ENCODE measurements at regions not wholly inside any gene's neighbourhood (a gene's known extent, or its start where the extent isn't known, plus 50 kb on each side); places are given as distances from the start of the nearest gene placed in this dataset.
A peak's percentile ranks its signal among the peaks of the same experiment; 100 is the strongest.
"Not testable (repeated sequence)": the region's sequence is repeated elsewhere in the genome, so short reads cannot be mapped to it uniquely, and the experiment has no call there.

GRCh38 chr14:105912641-105913180, 386.3 kb downstream of the TMEM121 start:
- TF ChIP-seq CTCF (IDR thresholded peaks at IDR 0.05), result no peak
- no peak overlapping the region for H3K4me3 Mint-ChIP-seq (ENCODE audit: unreplicated experiment)
- H3K27ac Mint-ChIP-seq (ENCODE audit: unreplicated experiment), result no peak overlapping the region
- peak; percentile 59 for DNase-seq (ENCODE audit: low spot score)
- H3K4me1 Mint-ChIP-seq (ENCODE audit: low read depth), result no peaks in the 10 kb centered on the region
- no peaks in the 10 kb centered on the region for H3K27me3 Mint-ChIP-seq (ENCODE audit: low read depth)
- H3K36me3 Mint-ChIP-seq (ENCODE audit: low read depth), result no peaks in the 10 kb centered on the region
- peaks cover 35% of the 10 kb centered on the region for H3K9me3 Mint-ChIP-seq (ENCODE audit: low read depth)

GRCh38 chr14:105913221-105913620, 386.8 kb downstream of the TMEM121 start:
- Mint-ChIP-seq H3K27me3 (ENCODE audit: low read depth) (no peaks in the 10 kb centered on the region), H3K36me3 (ENCODE audit: low read depth) (no peaks in the 10 kb centered on the region), H3K4me1 (ENCODE audit: low read depth) (no peaks in the 10 kb centered on the region), H3K27ac (ENCODE audit: unreplicated experiment) (no peak overlapping the region), H3K9me3 (ENCODE audit: low read depth) (peaks cover 35% of the 10 kb centered on the region), H3K4me3 (ENCODE audit: unreplicated experiment) (no peak overlapping the region)
- peak; percentile 72 for DNase-seq (ENCODE audit: low spot score)
- no peak for TF ChIP-seq CTCF (IDR thresholded peaks at IDR 0.05)

- DNase-seq (ENCODE audit: low spot score), result peak; percentile 64
- no peak for TF ChIP-seq CTCF (IDR thresholded peaks at IDR 0.05)
- peaks cover 35% of the 10 kb centered on the region for H3K9me3 Mint-ChIP-seq (ENCODE audit: low read depth)
- no peak overlapping the region for H3K27ac Mint-ChIP-seq (ENCODE audit: unreplicated experiment)
- H3K36me3 Mint-ChIP-seq (ENCODE audit: low read depth), result no peaks in the 10 kb centered on the region
- H3K4me1 Mint-ChIP-seq (ENCODE audit: low read depth), result no peaks in the 10 kb centered on the region
- no peak overlapping the region for H3K4me3 Mint-ChIP-seq (ENCODE audit: unreplicated experiment)
- no peaks in the 10 kb centered on the region for H3K27me3 Mint-ChIP-seq (ENCODE audit: low read depth)
Measured at GRCh38 chr14:105913861-105914260, 387.5 kb downstream of the TMEM121 start.

GRCh38 chr14:105914281-105914680, 387.9 kb downstream of the TMEM121 start:
- H3K27ac Mint-ChIP-seq (ENCODE audit: unreplicated experiment); H3K27me3 Mint-ChIP-seq (ENCODE audit: low read depth); H3K4me3 Mint-ChIP-seq (ENCODE audit: unreplicated experiment); H3K36me3 Mint-ChIP-seq (ENCODE audit: low read depth); H3K4me1 Mint-ChIP-seq (ENCODE audit: low read depth): not testable (repeated sequence)
- peak; percentile 48 for DNase-seq (ENCODE audit: low spot score)
- peaks cover 35% of the 10 kb centered on the region for H3K9me3 Mint-ChIP-seq (ENCODE audit: low read depth)

GRCh38 chr14:105914738-105915385, 388.5 kb downstream of the TMEM121 start:
- no peak overlapping the region for H3K4me3 Mint-ChIP-seq (ENCODE audit: unreplicated experiment)
- no peak for TF ChIP-seq CTCF (IDR thresholded peaks at IDR 0.05)
- H3K27me3 Mint-ChIP-seq (ENCODE audit: low read depth), result no peaks in the 10 kb centered on the region
- H3K4me1 Mint-ChIP-seq (ENCODE audit: low read depth), result no peaks in the 10 kb centered on the region
- peaks cover 36% of the 10 kb centered on the region for H3K9me3 Mint-ChIP-seq (ENCODE audit: low read depth)
- no peak overlapping the region for H3K27ac Mint-ChIP-seq (ENCODE audit: unreplicated experiment)
- peak; percentile 77 for DNase-seq (ENCODE audit: low spot score)
- H3K36me3 Mint-ChIP-seq (ENCODE audit: low read depth), result no peaks in the 10 kb centered on the region

- not testable (repeated sequence) for H3K4me3 Mint-ChIP-seq (ENCODE audit: unreplicated experiment); H3K36me3 Mint-ChIP-seq (ENCODE audit: low read depth); H3K27ac Mint-ChIP-seq (ENCODE audit: unreplicated experiment); H3K4me1 Mint-ChIP-seq (ENCODE audit: low read depth); DNase-seq (ENCODE audit: low spot score); H3K27me3 Mint-ChIP-seq (ENCODE audit: low read depth)
- H3K9me3 Mint-ChIP-seq (ENCODE audit: low read depth), result peaks cover 37% of the 10 kb centered on the region
Measured at GRCh38 chr14:105915546-105915945, 389.2 kb downstream of the TMEM121 start.

- peak; percentile 60 for DNase-seq (ENCODE audit: low spot score)
- H3K4me3 Mint-ChIP-seq (ENCODE audit: unreplicated experiment); H3K4me1 Mint-ChIP-seq (ENCODE audit: low read depth); H3K27me3 Mint-ChIP-seq (ENCODE audit: low read depth); H3K36me3 Mint-ChIP-seq (ENCODE audit: low read depth); H3K27ac Mint-ChIP-seq (ENCODE audit: unreplicated experiment): not testable (repeated sequence)
- H3K9me3 Mint-ChIP-seq (ENCODE audit: low read depth), result peaks cover 45% of the 10 kb centered on the region
Measured at GRCh38 chr14:105917136-105917932, 391.0 kb downstream of the TMEM121 start.

All from chondrocyte (in vitro differentiated cells).